ENCODE measurements at regions not wholly inside any gene's neighbourhood (a gene's known extent, or its start where the extent isn't known, plus 50 kb on each side); places are given as distances from the start of the nearest gene placed in this dataset.

DNA sequence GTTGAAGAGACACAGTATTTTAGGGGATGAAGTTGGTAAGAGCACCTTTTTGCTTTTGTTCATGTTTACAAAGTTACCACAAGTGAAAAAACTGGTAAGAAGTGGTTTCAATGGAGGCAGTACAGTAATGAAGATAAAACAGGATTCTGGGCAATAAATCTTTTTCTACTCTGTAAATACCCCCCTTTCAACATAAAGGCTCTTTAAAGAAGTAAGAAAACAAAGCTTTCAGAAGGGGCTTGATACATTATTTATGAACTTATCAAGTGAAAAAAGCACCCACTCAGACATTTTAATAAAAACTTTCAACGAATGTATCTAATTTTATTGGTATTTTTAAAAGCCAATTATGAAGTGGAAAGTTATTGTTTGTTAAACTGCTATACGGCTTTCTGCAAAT is 522.9 kb downstream of the ZEB2 start:
- FAIRE-seq: no peak
- Histone ChIP-seq H3K4me3 (no peak overlapping the region), H3K9me3 (replicated peaks; ENCODE audit: control insufficient read depth, insufficient read depth, low read depth, low read length) (no peaks in the 10 kb centered on the region), H4K20me1 (replicated peaks; ENCODE audit: control insufficient read depth, insufficient read depth, low read length) (no peaks in the 10 kb centered on the region), H3K9ac (ENCODE audit: insufficient read depth in 1 of 2, low read depth in 2 of 2, low read length in 2 of 2) (no peak overlapping the region), H3K27me3 (ENCODE audit: control insufficient read depth in 2 of 2, insufficient read depth in 2 of 2, low read length in 2 of 2) (no peaks in the 10 kb centered on the region), H3K4me2 (ENCODE audit: insufficient read depth, low read length) (no peak overlapping the region), H3K36me3 (ENCODE audit: control insufficient read depth, insufficient read depth, low read length) (no peaks in the 10 kb centered on the region), H3K9me1 (ENCODE audit: control insufficient read depth, insufficient read depth, low read length) (no peaks in the 10 kb centered on the region), H3K4me1 (replicated peaks in 1 of 2; ENCODE audit: control insufficient read depth in 2 of 2, insufficient read depth in 2 of 2, low read length in 2 of 2) (no peaks in the 10 kb centered on the region), H3K79me2 (ENCODE audit: control insufficient read depth, insufficient read depth, low read length) (no peaks in the 10 kb centered on the region), H2AFZ (ENCODE audit: low read depth, low read length) (no peak overlapping the region), H3K27ac (ENCODE audit: extremely low read depth, low read depth, low read length) (no peak overlapping the region)
- TF ChIP-seq SIRT6 (IDR thresholded peaks at IDR 0.05; ENCODE audit: low read depth, low read length) (no peak), DLX4 (CRISPR knock-in tag; IDR thresholded peaks at IDR 0.05) (no peak), TCF7L2 (IDR thresholded peaks at IDR 0.05; ENCODE audit: low read depth, low read length) (no peak), EP300 (IDR thresholded peaks at IDR 0.05; ENCODE audit: low read length) (no peak), TBP (optimal IDR thresholded peaks at IDR 0.05; ENCODE audit: low read depth, low read length) (no peak), PTTG1 (tag; IDR thresholded peaks at IDR 0.05; ENCODE audit: low read depth) (no peak), BRCA1 (IDR thresholded peaks at IDR 0.05) (no peak), BRCA1 (CRISPR knock-in tag; IDR thresholded peaks at IDR 0.05) (no peak), RFX5 (IDR thresholded peaks at IDR 0.05; ENCODE audit: low read depth, low read length) (no peak), ZNF780A (CRISPR knock-in tag; IDR thresholded peaks at IDR 0.05) (no peak), ZFP91 (CRISPR knock-in tag; IDR thresholded peaks at IDR 0.05) (no peak), ZBTB49 (CRISPR knock-in tag; IDR thresholded peaks at IDR 0.05; ENCODE audit: borderline replicate concordance) (no peak), SMC3 (conservative IDR thresholded peaks at IDR 0.05; ENCODE audit: insufficient read depth, low read depth, low read length) (no peak), ZFPM2 (CRISPR knock-in tag; IDR thresholded peaks at IDR 0.05) (no peak), HNRNPL (IDR thresholded peaks at IDR 0.05; ENCODE audit: low read depth, low read length) (no peak), ZKSCAN3 (CRISPR knock-in tag; IDR thresholded peaks at IDR 0.05) (no peak), SRSF7 (optimal IDR thresholded peaks at IDR 0.05; ENCODE audit: low read depth, low read length) (no peak)
- TF ChIP-seq, protein P1, sequence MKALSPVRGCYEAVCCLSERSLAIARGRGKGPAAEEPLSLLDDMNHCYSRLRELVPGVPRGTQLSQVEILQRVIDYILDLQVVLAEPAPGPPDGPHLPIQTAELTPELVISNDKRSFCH (CRISPR knock-in tag; IDR thresholded peaks at IDR 0.05): no peak
- TF ChIP-seq, protein P1 (tag; IDR thresholded peaks at IDR 0.05): no peak
- DNase-seq (ENCODE audit: extremely low read depth in 1 of 4, low spot score in 3 of 4): no peak
- ATAC-seq: no peak
- intact Hi-C loops (cut with micrococcal nuclease): no loop called here
- in situ Hi-C loops (cut with MboI): no loop called here
- ChIA-PET CTCF (ENCODE audit: low intra/inter-chr PET ratio) (no interaction called here), POLR2A (no interaction called here)
- BruUV-seq (replicated peaks): no TSS peak
- 48% methylated on average over 2 of the region's 2 CpGs for WGBS (ENCODE audit: insufficient coverage, low coverage, missing lambda C conversion rate)
